ENCODE measurements at regions not wholly inside any gene's neighbourhood (a gene's known extent, or its start where the extent isn't known, plus 50 kb on each side); places are given as distances from the start of the nearest gene placed in this dataset.
"Not testable (repeated sequence)": the region's sequence is repeated elsewhere in the genome, so short reads cannot be mapped to it uniquely, and the experiment has no call there.

DNA sequence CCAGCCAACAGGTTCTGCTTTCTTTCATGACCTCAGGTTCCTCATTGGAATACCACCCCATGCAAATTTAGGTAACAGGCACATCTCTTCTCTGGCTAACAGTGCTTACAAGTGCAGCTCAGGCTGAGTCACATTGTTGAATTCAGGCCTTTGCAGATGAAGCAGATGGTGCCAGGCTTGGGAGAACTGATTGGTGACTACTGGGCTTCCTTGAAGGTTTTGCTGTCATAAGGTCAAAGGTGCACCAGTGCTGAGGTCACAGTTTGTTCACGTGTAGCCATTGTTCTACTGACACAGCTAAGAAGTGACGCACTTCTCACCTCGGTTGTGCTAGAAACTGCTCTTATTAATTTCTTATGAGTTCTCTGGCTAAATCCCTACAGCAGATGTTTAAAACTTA is 128.6 kb upstream of the BMPER start:
- no peak for DNase-seq (ENCODE audit: extremely low read depth in 1 of 2, low read depth in 1 of 2)

DNA sequence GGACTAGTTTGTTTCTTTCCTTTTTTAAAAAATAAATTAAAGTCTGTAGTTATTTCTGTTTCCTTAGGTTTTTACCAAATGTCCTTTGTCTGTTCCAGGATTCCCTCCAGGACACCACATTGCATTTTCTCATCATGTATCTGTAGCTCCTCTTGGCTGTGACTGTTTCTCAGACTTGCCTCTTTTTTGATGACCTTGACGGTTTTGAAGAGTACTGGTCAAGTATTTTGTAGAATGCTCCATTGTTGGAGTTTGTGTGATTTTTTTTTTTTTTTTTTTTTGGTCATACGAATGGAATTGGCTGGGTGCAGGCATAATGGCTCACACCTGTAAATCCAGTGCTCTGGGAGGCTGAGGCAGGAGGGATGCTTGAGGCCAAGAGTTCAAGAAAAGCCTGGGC is 127.1 kb upstream of the BMPER start:
- no peak for DNase-seq (ENCODE audit: extremely low read depth in 1 of 2, low read depth in 1 of 2)

DNA sequence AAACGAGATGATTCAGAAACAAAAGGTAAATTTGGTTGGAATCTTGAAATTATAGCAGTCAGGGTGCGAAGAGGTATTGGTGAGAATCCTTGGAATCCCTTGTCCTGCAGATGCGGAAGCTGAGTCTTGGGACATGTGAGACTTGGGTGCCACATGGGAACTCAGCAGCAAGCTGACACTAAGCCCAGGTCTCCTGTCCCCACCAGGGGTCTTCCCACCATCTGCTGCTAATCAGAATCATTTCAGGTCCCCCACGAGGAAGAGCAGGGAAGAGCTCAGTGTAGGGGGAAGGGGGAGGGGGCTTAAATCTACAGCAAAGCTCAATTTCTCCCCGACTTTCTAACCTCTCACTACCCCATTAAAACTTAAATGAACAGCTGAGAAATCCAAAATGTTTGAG is 126.1 kb upstream of the BMPER start:
- DNase-seq (ENCODE audit: extremely low read depth in 1 of 2, low read depth in 1 of 2) = no peak

DNA sequence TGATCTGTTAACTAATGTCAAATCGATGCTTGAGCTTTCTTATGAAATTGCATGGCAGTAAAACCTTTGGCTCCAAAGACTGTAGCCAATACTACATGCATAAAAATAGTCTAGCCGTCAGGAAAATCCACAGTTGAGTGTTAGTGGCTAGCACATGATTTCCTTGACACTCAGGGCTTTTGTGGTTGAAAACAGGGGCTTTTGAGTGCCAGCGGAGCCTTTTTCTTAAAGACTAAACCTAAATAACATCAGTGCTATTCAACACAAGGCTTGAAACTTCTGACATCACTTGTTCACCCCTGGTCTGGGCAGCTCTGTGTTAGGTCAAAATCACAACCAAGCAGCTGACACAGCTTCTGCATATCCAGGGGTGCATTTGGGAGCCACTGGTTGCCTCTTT is 124.2 kb upstream of the BMPER start:
- DNase-seq (ENCODE audit: extremely low read depth in 1 of 2, low read depth in 1 of 2) = no peak

DNA sequence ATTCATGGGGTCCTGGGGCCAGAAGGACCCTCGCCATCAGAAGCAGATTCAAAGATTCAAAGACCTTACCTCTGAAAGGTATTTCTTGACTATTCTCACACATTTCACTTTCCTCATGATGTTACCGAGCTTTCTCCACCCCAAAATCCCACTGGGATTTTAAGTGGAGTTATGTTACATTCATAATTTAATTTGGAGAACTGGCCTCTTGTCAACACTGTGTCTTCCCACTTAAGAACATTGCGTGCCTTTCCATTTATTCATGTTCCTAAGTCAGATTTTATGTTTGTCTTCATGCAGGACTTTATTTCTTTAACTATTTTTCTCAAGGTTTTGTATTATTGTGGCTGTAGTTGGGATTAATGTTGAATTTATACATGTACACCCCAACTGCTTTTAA is 123.5 kb upstream of the BMPER start:
- no peak for DNase-seq (ENCODE audit: extremely low read depth in 1 of 2, low read depth in 1 of 2)

DNA sequence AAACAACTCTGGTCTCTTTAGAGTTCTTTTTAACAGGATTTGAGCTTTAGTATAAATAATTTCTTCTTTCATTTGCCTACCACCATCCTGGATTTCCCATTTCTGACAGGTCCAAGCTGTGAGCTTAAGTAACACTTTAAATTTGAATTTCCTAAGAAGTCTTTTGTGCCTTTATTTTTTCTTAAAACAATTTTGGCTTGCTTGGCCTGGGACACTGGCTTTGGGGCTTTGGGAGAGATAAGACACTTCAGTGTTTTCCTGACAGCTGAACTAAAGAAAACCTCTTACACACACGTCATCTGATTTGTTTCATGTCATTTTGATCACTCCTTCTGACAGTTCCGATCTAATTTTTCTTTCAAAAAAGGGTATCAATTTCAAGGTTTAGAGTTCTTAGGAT is 121.3 kb upstream of the BMPER start:
- DNase-seq (ENCODE audit: extremely low read depth in 1 of 2, low read depth in 1 of 2) = no peak

DNA sequence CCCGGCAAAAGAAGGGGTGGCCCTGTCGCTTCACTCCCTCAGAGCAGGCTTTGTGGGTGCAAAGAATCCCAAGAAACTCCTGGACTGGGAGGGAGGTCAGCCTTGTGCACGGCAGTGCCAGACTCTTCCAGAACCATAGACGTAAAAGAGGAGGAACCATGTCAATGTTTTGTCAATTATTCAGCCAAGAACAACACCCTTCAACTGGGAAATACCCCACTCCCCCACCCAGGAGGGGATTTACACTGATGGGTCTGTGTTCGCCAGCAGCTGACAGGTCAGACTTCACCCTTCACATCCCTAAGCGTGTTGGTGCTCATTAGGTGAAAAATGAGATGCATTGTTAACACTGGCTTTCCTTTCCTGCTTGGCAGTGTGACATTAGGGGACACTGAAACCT is 116.8 kb upstream of the BMPER start:
- no peak for DNase-seq (ENCODE audit: extremely low read depth in 1 of 2, low read depth in 1 of 2)

DNA sequence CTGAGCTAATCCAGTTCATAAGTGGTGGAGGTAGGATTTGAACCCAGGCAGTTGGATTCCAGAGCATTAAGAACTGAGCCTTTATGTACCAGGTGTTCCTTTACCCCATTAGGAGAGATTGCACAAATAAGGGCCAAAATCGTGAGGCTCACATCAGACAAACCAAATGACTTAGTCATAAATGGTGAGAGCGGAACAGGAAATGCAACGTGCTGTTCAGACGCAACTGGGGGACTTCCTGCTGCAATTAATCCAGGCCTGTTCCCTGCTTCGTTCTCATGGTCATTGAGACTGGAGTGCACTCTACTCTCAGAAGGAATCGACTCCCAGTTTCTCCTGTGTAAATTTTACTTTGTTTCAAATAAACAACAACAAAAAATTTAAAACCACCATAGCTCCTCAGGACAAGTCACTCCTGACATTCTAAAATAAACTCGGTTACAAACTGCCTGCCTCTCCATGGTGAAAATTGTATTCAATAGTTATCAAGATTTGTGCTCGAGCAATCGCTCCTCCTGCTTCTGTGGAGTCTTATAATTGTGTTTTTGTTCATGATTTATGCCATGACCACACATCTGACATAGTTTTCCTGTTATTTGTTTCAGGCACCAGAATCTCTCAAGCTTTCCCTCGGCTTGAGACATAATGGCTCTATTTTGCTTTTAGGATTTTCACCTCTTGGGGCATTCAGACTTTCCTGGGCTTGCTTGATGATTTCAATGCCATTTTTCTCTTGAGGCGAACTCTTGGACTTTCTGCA is 115.3 kb upstream of the BMPER start:
- no peak for DNase-seq (ENCODE audit: extremely low read depth in 1 of 2, low read depth in 1 of 2)

DNA sequence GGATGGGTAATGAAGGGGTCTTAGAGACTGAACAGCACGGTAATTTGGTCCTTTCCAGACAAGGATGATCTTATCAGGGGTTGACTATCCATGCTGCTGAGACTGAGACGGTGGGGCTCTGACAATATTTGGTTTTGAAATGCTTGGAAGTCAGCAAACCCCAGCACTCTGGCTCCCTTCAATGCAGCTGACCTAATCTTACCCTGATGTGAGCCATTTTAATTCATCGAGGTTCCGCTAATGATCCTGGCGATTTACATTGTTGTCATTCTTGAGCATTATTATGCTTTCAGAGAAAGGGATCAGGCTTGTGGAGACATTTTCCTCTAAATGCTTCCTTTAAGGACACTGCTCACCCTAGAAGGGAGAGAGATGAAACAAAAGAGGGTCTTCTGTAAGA is 114.6 kb upstream of the BMPER start:
- no peak for DNase-seq (ENCODE audit: extremely low read depth in 1 of 2, low read depth in 1 of 2)

DNA sequence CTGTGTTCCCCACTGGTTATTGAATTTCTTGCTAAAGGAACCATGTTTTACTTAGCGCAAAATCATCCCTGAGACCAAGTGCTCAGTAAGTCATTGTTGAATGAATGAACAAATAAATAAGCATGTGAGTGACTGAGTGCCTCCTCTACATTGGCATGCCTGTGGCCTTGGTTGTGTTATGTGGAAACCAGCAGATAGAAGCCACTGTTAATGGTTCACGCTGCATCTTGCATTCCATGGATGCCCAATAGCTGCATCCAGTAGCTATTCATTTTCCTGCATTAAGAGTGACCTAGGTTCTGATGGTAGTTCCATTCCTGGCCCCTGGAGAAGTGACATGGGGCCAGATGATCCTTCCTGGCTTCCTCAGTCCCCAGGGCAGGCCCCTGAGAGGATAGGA is 113.3 kb upstream of the BMPER start:
- DNase-seq (ENCODE audit: extremely low read depth in 1 of 2, low read depth in 1 of 2) = no peak

DNA sequence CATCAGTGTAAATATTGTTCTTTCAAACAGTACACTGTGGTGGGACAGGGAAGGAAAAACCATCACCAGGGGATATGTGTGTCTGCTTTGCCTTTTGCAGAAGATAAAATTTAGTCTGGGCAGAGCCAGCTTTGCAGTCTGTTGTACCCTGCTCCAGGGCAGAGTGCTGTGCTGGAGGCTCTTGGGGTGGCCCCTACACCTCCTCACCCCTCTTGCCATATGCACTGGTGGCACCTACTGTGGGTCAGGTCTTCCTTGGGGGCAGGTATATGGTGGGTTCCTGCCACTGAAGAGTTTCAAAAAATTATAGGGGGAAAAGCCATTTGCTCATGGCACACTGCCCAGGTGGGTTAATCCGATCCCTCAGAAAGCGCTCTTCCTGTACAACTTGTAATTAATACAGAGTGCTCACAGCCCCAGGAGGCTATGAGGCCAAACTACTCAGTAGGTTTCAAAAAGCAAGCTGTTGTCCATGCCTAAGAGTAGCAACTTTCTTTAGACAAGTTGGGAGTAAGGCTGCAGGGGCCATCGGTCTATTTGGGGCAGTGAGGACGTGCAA is 112.7 kb upstream of the BMPER start:
- DNase-seq (ENCODE audit: extremely low read depth in 1 of 2, low read depth in 1 of 2) = no peak

DNA sequence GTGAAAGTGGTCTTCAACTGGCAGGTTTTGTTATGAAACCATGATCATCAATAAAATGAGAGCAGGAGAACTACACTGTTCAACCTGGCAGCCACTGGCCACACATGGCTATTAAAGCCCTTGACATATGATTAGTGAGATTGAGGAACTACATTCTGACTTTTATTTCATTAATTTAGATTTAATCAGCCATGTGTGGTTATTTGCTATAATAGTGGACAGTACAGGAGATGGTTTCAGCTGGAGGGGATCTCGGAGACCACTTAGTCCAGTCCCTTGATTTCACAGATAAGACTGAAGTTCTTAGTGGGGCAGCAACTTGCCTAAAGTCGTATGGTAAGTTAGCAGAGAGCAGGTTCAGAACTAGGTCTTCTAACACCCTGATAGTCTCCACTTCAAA is 111.7 kb upstream of the BMPER start:
- DNase-seq (ENCODE audit: extremely low read depth in 1 of 2, low read depth in 1 of 2) = no peak

DNA sequence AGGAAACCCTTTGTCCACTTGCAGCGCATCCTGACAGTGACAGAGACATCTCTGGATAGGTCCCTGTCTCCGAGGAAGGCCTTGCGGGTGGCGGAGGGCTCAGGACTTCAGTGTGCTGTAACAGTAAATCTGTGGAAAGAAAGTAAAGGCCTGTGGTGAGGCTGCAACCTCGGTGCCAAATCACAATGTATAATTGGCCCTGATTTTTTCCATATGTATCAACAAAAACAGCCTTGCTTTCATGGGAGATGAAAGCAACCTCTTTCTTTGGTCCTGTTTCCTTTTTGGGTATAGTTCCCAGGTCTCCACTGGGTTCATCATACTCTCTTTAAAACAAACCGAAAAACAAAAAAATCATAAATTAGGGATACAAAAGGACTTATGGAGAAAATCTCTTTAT is 110.9 kb upstream of the BMPER start:
- no peak for DNase-seq (ENCODE audit: extremely low read depth in 1 of 2, low read depth in 1 of 2)

DNA sequence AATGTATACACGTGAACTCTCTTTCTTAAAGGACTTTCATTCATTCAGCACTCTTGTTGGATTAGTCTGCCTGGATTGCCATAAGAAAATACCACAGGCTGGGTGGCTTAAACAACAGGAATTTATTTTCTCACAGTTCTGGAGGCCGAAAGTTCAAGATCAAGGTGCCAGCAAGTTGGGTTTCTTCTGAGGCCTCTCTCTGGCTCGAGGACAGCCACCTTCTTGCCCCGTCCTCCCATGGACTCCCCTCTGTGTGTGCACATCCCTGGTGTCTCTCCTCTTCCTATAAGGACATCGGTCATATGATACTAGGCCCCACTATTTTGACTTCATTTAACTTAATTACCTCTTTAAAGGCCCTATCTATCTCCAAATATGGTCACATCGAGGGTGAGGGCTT is 110.4 kb upstream of the BMPER start:
- DNase-seq (ENCODE audit: extremely low read depth in 1 of 2, low read depth in 1 of 2) = no peak

DNA sequence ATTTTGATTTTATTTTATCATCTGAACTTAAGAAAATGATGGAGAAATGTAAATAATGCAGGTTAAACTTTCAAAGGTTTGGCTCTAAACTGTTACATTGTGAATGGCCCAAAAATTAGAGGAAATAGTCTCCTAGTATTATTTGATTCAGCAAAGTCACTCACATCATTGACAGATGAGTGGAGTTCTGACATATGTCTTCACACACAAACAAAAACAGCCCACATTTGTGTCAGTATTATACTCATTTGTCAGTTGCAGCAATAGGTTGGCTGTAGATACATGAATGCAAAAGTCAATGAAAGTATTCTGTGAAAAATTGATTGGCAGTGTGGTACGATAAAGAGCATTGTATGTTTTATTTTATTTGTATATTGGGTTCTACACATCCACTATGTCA is 108.8 kb upstream of the BMPER start:
- DNase-seq (ENCODE audit: extremely low read depth in 1 of 2, low read depth in 1 of 2) = no peak

DNA sequence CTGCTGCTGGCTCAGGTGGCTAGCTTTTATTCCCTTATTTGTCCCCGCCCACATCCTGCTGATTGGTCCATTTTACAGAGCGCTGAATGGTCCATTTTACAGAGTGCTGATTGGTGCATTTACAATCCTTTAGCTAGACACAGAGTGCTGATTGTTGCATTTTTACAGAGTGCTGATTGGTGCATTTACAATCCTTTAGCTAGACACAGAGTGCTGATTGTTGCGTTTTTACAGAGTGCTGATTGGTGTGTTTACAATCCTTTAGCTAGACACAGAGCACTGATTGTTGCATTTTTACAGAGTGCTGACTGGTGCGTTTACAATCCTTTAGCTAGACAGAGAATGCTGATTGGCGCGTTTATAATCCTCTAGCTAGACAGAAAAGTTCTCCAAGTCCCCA is 107.8 kb upstream of the BMPER start:
- not testable (repeated sequence) for DNase-seq (ENCODE audit: extremely low read depth in 1 of 2, low read depth in 1 of 2)

DNA sequence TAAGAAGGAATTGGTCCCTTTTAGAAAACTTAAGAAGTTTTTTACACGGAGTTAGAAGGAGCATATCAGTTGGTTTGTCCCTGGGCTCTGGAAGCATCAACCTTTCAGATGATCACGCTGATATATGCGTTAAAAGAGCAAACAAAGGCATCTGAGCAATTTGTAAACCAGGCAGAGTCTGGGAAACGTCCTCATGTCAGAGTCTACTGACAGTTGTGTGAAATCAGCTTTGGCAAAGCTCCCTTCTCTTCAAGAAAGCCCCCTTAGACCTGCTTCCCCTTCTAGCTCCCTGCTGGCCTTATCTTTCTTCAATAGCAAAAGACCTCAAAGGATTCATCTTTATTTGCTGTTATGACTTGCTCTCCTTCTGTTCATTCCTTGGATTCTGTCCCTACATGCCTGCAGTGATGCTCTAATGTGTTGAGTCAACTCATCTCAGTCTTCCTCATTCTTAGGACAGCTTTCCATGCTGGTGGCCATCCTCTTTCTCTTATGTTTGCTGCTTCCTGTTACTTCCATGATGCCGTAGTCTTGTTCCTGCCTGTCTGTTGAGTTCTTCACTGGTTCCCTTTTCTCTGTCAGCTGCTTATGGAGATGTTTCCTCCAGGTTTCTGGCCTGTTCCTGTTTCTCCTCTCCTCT is 106.5 kb upstream of the BMPER start:
- no peak for DNase-seq (ENCODE audit: extremely low read depth in 1 of 2, low read depth in 1 of 2)

DNA sequence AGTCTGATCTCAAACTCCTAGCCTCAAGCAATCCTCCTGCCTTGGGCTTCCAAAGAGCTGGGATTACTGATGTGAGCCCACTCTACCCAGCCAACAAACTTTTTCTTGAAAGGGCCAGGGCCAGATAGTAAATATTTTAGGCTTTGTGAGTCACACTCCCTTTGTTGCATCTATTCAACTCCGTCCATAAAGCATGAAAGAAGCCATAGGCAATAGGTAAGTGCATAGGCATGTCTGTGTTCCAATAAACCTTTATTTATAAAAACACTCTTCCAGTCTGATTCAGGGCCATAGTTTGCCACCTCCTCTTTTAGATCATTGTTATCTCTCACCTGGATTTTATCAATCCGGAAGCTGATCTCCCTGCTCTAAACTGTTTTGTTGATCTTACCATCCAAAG is 105.6 kb upstream of the BMPER start:
- DNase-seq (ENCODE audit: extremely low read depth in 1 of 2, low read depth in 1 of 2) = no peak

DNA sequence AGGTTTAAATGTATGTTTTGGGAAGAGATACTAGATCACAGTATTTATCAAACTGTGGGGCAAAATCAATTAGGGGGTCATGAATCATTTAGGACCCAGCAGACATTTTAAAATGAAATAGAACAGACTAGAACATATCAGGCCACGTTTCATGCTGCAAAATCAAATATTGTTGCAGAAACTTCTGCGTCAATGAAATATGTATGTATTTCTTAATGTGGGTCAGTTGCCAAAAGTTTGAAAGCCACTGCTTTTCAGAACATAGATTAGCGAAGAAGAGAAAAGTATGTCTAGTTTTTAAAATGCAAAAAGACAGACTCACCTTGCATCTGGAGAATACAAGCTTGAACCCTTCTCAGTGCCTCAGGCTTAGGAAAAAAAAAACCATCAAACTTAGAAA is 102.7 kb upstream of the BMPER start:
- no peak for DNase-seq (ENCODE audit: extremely low read depth in 1 of 2, low read depth in 1 of 2)

DNA sequence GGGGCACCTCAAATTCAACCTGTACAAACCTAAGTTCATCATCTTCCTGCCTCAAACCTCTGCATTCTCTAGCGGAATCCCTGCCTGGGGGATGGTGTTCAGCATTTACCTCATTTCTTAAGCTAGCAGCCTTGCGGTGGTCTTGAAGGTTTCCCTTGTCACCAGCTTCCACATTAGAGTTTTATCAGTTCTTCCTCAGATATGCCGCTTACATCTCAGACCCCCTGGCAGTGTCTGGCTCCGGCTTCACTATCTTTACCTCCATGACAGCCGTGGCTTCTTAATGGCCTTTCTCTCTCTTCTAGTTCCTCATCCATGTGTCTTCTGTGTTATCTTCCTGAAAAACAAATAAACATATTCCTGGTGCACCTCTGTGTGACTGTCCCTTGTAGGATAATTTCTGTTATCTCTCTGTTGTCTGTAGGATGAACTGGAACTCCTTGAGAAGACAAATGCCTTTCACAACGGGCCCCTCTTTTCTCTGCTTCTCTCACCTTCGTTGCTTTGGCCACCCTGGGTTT is 101.1 kb upstream of the BMPER start:
- DNase-seq (ENCODE audit: extremely low read depth in 1 of 2, low read depth in 1 of 2) = no peak

DNA sequence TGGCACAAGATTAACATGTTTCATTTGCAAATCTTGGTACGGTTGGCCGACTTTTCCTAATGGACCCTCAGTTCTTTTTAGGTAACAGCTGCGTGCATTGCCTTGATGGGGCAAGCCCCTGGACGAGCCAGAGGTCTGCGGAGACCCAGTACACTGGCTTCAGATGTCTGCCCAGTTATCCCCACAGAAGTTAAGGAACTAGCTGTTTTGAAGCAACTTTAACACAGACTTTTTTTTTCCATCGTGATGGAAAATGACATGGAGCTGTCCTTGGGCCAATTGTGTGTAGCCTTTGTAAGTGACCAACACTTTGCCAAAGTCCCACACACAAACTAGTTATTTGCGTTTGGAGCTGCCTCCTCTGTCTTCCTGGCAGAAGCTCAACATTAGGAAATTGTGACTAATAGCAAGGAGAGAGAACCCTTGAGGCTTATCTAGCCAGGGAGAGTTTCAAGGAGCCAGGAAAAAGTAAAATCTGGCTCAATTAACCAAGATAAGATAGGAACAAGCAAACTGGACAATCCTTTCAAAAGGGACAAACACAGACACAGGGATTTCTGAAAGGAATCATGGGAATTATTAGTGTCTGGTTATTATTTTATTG is 99.6 kb upstream of the BMPER start:
- DNase-seq (ENCODE audit: extremely low read depth in 1 of 2, low read depth in 1 of 2) = no peak
